Liver (tissue), 8 donors: ENCODE measurements at regions not wholly inside any gene's neighbourhood (a gene's known extent, or its start where the extent isn't known, plus 50 kb on each side); places are given as distances from the start of the nearest gene placed in this dataset.

Source experiments
- DNase-seq: peaks from one replicate; pipeline ENCODE4 v3.0.0-alpha.2; 2017; ENCODE audit warnings: low spot score
- H3K27ac ChIP-seq, 2 donors: one replicate each; pipeline ENCODE4 v1.7.0; 2013; ENCODE audit warnings: inconsistent platforms in 2 of 2, low read length in 2 of 2, control low read depth in 1 of 2, low read depth in 1 of 2, mild to moderate bottlenecking in 1 of 2
- H3K27me3 ChIP-seq, 4 donors: one replicate each; pipeline versions ENCODE4 v1.6.1 to v1.7.0; 2013; ENCODE audit warnings: low read length in 3 of 4, inconsistent platforms in 1 of 4, mild to moderate bottlenecking in 1 of 4, moderate library complexity in 1 of 4; ENCODE audit not compliant: control insufficient read depth in 4 of 4, insufficient read depth in 4 of 4
- H3K36me3 ChIP-seq, 4 donors: one replicate each; pipeline versions ENCODE4 v1.6.1 to v1.7.0; 2013; ENCODE audit warnings: low read length in 3 of 4, mild to moderate bottlenecking in 3 of 4, low read depth in 1 of 4, moderate library complexity in 1 of 4; ENCODE audit not compliant: control insufficient read depth in 4 of 4, insufficient read depth in 3 of 4
- H3K4me1 ChIP-seq, 4 donors: one replicate each; pipeline versions ENCODE4 v1.6.1 to v1.7.0; 2013; ENCODE audit warnings: low read length in 3 of 4, mild to moderate bottlenecking in 3 of 4, moderate library complexity in 1 of 4; ENCODE audit not compliant: control insufficient read depth in 4 of 4, insufficient read depth in 4 of 4
- H3K4me3 ChIP-seq, 3 donors: one replicate each; pipeline versions ENCODE4 v1.6.1 to v1.7.0; 2013; ENCODE audit warnings: low read length in 3 of 3, control low read depth in 1 of 3, low read depth in 1 of 3, mild to moderate bottlenecking in 1 of 3
- H3K9ac ChIP-seq, 2 donors: one replicate each; pipeline ENCODE4 v1.7.0; 2013; ENCODE audit warnings: low read length in 2 of 2, mild to moderate bottlenecking in 2 of 2, moderate library complexity in 2 of 2, control low read depth in 1 of 2, low read depth in 1 of 2
- H3K9me3 ChIP-seq, 4 donors: one replicate each; pipeline versions ENCODE4 v1.6.1 to v1.7.0; 2013; ENCODE audit warnings: low read length in 3 of 4; ENCODE audit not compliant: control insufficient read depth in 4 of 4
- ATF3 ChIP-seq: IDR thresholded peaks from 2 replicates; pipeline ENCODE4 v1.6.1; 2016; ENCODE audit warnings: antibody characterized with exemption
- CTCF ChIP-seq: fragments of 150-350 bp; IDR thresholded peaks from 2 replicates; pipeline ENCODE4 v1.5.1; 2017; ENCODE audit warnings: improper control_type of control experiment, low read depth, low read length; ENCODE audit not compliant: missing input control
- EGR1 ChIP-seq, 2 donors: IDR thresholded peaks; 2 replicates each; pipeline ENCODE4 v1.6.1; 2016 to 2018; ENCODE audit warnings: antibody characterized with exemption in 2 of 2, low read depth in 2 of 2
- FOXA1 ChIP-seq: IDR thresholded peaks from 2 replicates; pipeline ENCODE4 v1.6.1; 2016; ENCODE audit warnings: antibody characterized with exemption
- FOXA2 ChIP-seq: IDR thresholded peaks from 2 replicates; pipeline ENCODE4 v1.6.1; 2016; ENCODE audit warnings: antibody characterized with exemption
- GABPA ChIP-seq, 2 donors: IDR thresholded peaks in 1 of 2; conservative IDR thresholded peaks in 1 of 2; 2 replicates each; pipeline ENCODE4 v1.6.1; 2016; ENCODE audit warnings: antibody characterized with exemption in 2 of 2, mild to moderate bottlenecking in 1 of 2, moderate library complexity in 1 of 2
- HNF4A ChIP-seq, 2 donors: conservative IDR thresholded peaks; 2 replicates each; pipeline ENCODE4 v1.6.1; 2016; ENCODE audit warnings: antibody characterized with exemption in 2 of 2, mild to moderate bottlenecking in 2 of 2
- HNF4G ChIP-seq: IDR thresholded peaks from 2 replicates; pipeline ENCODE4 v1.6.1; 2016; ENCODE audit warnings: antibody characterized with exemption
- JUND ChIP-seq, 2 donors: IDR thresholded peaks; 2 replicates each; pipeline ENCODE4 v1.6.1; 2016; ENCODE audit warnings: antibody characterized with exemption in 2 of 2
- MAX ChIP-seq: IDR thresholded peaks from 2 replicates; pipeline ENCODE4 v1.6.1; 2016; ENCODE audit warnings: antibody characterized with exemption
- NR2F2 ChIP-seq: IDR thresholded peaks from 2 replicates; pipeline ENCODE4 v1.6.1; 2016; ENCODE audit warnings: antibody characterized with exemption
- RAD21 ChIP-seq, 2 donors: IDR thresholded peaks; 2 replicates each; pipeline ENCODE4 v1.6.1; 2016; ENCODE audit warnings: antibody characterized with exemption in 2 of 2, mild to moderate bottlenecking in 2 of 2
- RXRA ChIP-seq, 2 donors: IDR thresholded peaks; 2 replicates each; pipeline ENCODE4 v1.6.1; 2017 to 2018; ENCODE audit warnings: antibody characterized with exemption in 2 of 2, mild to moderate bottlenecking in 1 of 2
- SP1 ChIP-seq: IDR thresholded peaks from 2 replicates; pipeline ENCODE4 v1.6.1; 2018; ENCODE audit warnings: antibody characterized with exemption, mild to moderate bottlenecking
- TAF1 ChIP-seq: conservative IDR thresholded peaks from 2 replicates; pipeline ENCODE4 v1.6.1; 2016; ENCODE audit warnings: antibody characterized with exemption, mild to moderate bottlenecking
- YY1 ChIP-seq: IDR thresholded peaks from 2 replicates; pipeline ENCODE4 v1.6.1; 2016; ENCODE audit warnings: antibody characterized with exemption, mild to moderate bottlenecking
- WGBS: extraction: QIAGEN DNeasy Blood & Tissue Kit; methylation state at CpG from one replicate; pipeline ENCODE4 v1.1.7; 2013; 5-methylcytosine and 5-hydroxymethylcytosine counted together
- TF ChIP-seq, protein P1 (sequence below): IDR thresholded peaks from 2 replicates; pipeline ENCODE4 v1.6.1; 2016; ENCODE audit warnings: antibody characterized with exemption, mild to moderate bottlenecking
- TF ChIP-seq, protein P2 (sequence below): IDR thresholded peaks from 2 replicates; pipeline ENCODE4 v1.6.1; 2016; ENCODE audit warnings: antibody characterized with exemption
- donor health status: healthy.
- donor health status: healthy.
- donor health status: healthy.
- donor health status: healthy.
- donor health status: healthy.

- Histone ChIP-seq H3K4me3 (no peak overlapping the region), H3K9me3 (no peaks in the 10 kb centered on the region), H3K9ac (no peak overlapping the region), H3K4me1 (no peaks in the 10 kb centered on the region), H3K27me3 (no peaks in the 10 kb centered on the region), H3K27ac (no peak overlapping the region), H3K36me3 (no peaks in the 10 kb centered on the region)
- no peak for DNase-seq
- 66% methylated on average over 11 of the region's 11 CpGs for WGBS
- TF ChIP-seq, protein P1, sequence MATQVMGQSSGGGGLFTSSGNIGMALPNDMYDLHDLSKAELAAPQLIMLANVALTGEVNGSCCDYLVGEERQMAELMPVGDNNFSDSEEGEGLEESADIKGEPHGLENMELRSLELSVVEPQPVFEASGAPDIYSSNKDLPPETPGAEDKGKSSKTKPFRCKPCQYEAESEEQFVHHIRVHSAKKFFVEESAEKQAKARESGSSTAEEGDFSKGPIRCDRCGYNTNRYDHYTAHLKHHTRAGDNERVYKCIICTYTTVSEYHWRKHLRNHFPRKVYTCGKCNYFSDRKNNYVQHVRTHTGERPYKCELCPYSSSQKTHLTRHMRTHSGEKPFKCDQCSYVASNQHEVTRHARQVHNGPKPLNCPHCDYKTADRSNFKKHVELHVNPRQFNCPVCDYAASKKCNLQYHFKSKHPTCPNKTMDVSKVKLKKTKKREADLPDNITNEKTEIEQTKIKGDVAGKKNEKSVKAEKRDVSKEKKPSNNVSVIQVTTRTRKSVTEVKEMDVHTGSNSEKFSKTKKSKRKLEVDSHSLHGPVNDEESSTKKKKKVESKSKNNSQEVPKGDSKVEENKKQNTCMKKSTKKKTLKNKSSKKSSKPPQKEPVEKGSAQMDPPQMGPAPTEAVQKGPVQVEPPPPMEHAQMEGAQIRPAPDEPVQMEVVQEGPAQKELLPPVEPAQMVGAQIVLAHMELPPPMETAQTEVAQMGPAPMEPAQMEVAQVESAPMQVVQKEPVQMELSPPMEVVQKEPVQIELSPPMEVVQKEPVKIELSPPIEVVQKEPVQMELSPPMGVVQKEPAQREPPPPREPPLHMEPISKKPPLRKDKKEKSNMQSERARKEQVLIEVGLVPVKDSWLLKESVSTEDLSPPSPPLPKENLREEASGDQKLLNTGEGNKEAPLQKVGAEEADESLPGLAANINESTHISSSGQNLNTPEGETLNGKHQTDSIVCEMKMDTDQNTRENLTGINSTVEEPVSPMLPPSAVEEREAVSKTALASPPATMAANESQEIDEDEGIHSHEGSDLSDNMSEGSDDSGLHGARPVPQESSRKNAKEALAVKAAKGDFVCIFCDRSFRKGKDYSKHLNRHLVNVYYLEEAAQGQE, result no peak
- TF ChIP-seq HNF4G, result no peak
- TF ChIP-seq JUND (IDR thresholded peaks at IDR 0.05), result no peak
- TF ChIP-seq RAD21 (IDR thresholded peaks at IDR 0.05), result no peak
- no peak for TF ChIP-seq EGR1 (IDR thresholded peaks at IDR 0.05; ENCODE audit: low read depth in 2 of 2)
- no peak for TF ChIP-seq FOXA1
- no peak for TF ChIP-seq SP1
- TF ChIP-seq HNF4A (conservative IDR thresholded peaks at IDR 0.05), result no peak
- no peak for TF ChIP-seq TAF1
- TF ChIP-seq MAX, result no peak
- TF ChIP-seq, protein P2, sequence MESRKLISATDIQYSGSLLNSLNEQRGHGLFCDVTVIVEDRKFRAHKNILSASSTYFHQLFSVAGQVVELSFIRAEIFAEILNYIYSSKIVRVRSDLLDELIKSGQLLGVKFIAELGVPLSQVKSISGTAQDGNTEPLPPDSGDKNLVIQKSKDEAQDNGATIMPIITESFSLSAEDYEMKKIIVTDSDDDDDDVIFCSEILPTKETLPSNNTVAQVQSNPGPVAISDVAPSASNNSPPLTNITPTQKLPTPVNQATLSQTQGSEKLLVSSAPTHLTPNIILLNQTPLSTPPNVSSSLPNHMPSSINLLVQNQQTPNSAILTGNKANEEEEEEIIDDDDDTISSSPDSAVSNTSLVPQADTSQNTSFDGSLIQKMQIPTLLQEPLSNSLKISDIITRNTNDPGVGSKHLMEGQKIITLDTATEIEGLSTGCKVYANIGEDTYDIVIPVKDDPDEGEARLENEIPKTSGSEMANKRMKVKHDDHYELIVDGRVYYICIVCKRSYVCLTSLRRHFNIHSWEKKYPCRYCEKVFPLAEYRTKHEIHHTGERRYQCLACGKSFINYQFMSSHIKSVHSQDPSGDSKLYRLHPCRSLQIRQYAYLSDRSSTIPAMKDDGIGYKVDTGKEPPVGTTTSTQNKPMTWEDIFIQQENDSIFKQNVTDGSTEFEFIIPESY, result no peak
- no peak for TF ChIP-seq RXRA (IDR thresholded peaks at IDR 0.05)
- TF ChIP-seq ATF3, result no peak
- TF ChIP-seq CTCF, result no peak
- no peak for TF ChIP-seq NR2F2
- no peak for TF ChIP-seq YY1
- TF ChIP-seq FOXA2, result no peak
- no peak for TF ChIP-seq GABPA (IDR thresholded peaks at IDR 0.05 in 1 of 2, conservative IDR thresholded peaks at IDR 0.05 in 1 of 2)
Measured at GRCh38 chr9:11275158-11275695, 662.4 kb upstream of the PTPRD start.
